Endothelial cell of umbilical vein (primary cell): ENCODE measurements at regions not wholly inside any gene's neighbourhood (a gene's known extent, or its start where the extent isn't known, plus 50 kb on each side); places are given as distances from the start of the nearest gene placed in this dataset.

ENCODE experiments used
- BruUV-seq: library from RNA; stranded (reverse); fragments of 400-500 nt; replicated peaks from 2 replicates; lab custom pipeline; 2021; lab: Mats Ljungman, UMichigan
- CTCF ChIA-PET: fragments of 300-600, 350-600 bp; sonication (Branson Sonifier 250); formaldehyde crosslinking; loops from one replicate; lab custom pipeline; 2021; ENCODE audit warnings: antibody characterized with exemption, inconsistent platforms; lab: Charles Lee
- POLR2A ChIA-PET: fragments of 300-600, 350-600 bp; sonication (Branson Sonifier 250); formaldehyde crosslinking; loops from one replicate; lab custom pipeline; 2021; ENCODE audit warnings: antibody characterized with exemption, inconsistent platforms; lab: Charles Lee
- DNase-seq: peaks from one replicate; pipeline ENCODE4 v3.0.0-alpha.2; 2011; ENCODE audit warnings: low read depth, low spot score
- FAIRE-seq: peaks from 2 replicates; lab custom pipeline; 2011; peaks lifted over from hg19 to GRCh38; lab: Jason Lieb, UNC
- H2AFZ ChIP-seq: 2 replicates; pipeline ENCODE4 v1.6.0; 2012; ENCODE audit warnings: low read depth, low read length, control low read depth, inconsistent platforms
- H3K27ac ChIP-seq: 2 replicates; pipeline ENCODE4 v1.5.1; 2011; ENCODE audit warnings: low read depth, mild to moderate bottlenecking, control low read depth, low read length, moderate library complexity; ENCODE audit not compliant: insufficient read depth
- H3K27me3 ChIP-seq, 2 experiments: 2 replicates each; pipeline versions ENCODE4 v1.6.0 to v1.6.1; 2011; ENCODE audit warnings: low read length in 2 of 2, mixed read lengths in 1 of 2; ENCODE audit not compliant: control insufficient read depth in 2 of 2, insufficient read depth in 2 of 2
- H3K36me3 ChIP-seq, 2 experiments: 2 replicates in 1 of 2; 3 replicates in 1 of 2; pipeline ENCODE4 v1.5.1; 2011; ENCODE audit warnings: low read length in 2 of 2, mild to moderate bottlenecking in 1 of 2, moderate library complexity in 1 of 2; ENCODE audit not compliant: control insufficient read depth in 2 of 2, insufficient read depth in 2 of 2; ENCODE audit errors: extremely low read depth in 1 of 2
- H3K4me1 ChIP-seq: 3 replicates; pipeline ENCODE4 v1.5.1; 2011; ENCODE audit warnings: mild to moderate bottlenecking, low read length; ENCODE audit not compliant: control insufficient read depth, insufficient read depth; ENCODE audit errors: extremely low read depth
- H3K4me2 ChIP-seq: 2 replicates; pipeline ENCODE4 v1.6.1; 2011; ENCODE audit warnings: low read length, control low read depth, mixed read lengths; ENCODE audit not compliant: insufficient read depth
- H3K4me3 ChIP-seq, 3 experiments: fragments of 200-600 bp in 1 of 3; sonication (generic), shearing (Covaris generic) in 1 of 3; replicated peaks in 1 of 3; 2 replicates each; pipeline ENCODE4 v1.5.1; 2011 to 2016; ENCODE audit warnings: control low read depth in 3 of 3, low read length in 3 of 3, mild to moderate bottlenecking in 2 of 3, inconsistent platforms in 1 of 3, low read depth in 1 of 3, moderate library complexity in 1 of 3; ENCODE audit not compliant: insufficient read depth in 1 of 3
- H3K79me2 ChIP-seq: 2 replicates; pipeline ENCODE4 v1.6.0; 2012; ENCODE audit warnings: low read length, inconsistent platforms; ENCODE audit not compliant: control insufficient read depth, insufficient read depth
- H3K9ac ChIP-seq: replicated peaks from 2 replicates; pipeline ENCODE3; 2011; ENCODE audit warnings: low read length, control low read depth; ENCODE audit not compliant: insufficient read depth; ENCODE audit errors: extremely low read depth
- H3K9me1 ChIP-seq: replicated peaks from 3 replicates; pipeline ENCODE4 v1.6.0; 2011; ENCODE audit warnings: mild to moderate bottlenecking, low read length; ENCODE audit not compliant: control insufficient read depth, insufficient read depth; ENCODE audit errors: extremely low read depth
- H3K9me3 ChIP-seq: replicated peaks from 2 replicates; pipeline ENCODE4 v1.5.1; 2012; ENCODE audit warnings: low read length, inconsistent platforms; ENCODE audit not compliant: control insufficient read depth, insufficient read depth
- H4K20me1 ChIP-seq: replicated peaks from 2 replicates; pipeline ENCODE3; 2011; ENCODE audit warnings: mild to moderate bottlenecking, low read length; ENCODE audit not compliant: control insufficient read depth, insufficient read depth; ENCODE audit errors: extremely low read depth
- EZH2 ChIP-seq: IDR thresholded peaks from 2 replicates; pipeline ENCODE4 v1.6.1; 2012; ENCODE audit warnings: borderline replicate concordance, low read depth, mild to moderate bottlenecking, moderate library complexity, low read length, inconsistent platforms; ENCODE audit not compliant: severe bottlenecking
- FOS ChIP-seq: IDR thresholded peaks from 2 replicates; pipeline ENCODE4 v1.6.1; 2011; ENCODE audit warnings: mild to moderate bottlenecking, low read length, moderate library complexity, borderline replicate concordance; ENCODE audit not compliant: insufficient read depth
- GATA2 ChIP-seq: IDR thresholded peaks from 2 replicates; pipeline ENCODE4 v1.7.0; 2011; ENCODE audit warnings: low read depth, mild to moderate bottlenecking, moderate library complexity, mixed read lengths, low read length; ENCODE audit not compliant: insufficient read length, insufficient read depth
- JUN ChIP-seq: IDR thresholded peaks from 2 replicates; pipeline ENCODE4 v1.6.1; 2011; ENCODE audit warnings: borderline replicate concordance, low read depth; ENCODE audit not compliant: insufficient read length, insufficient read depth
- MYC ChIP-seq: IDR thresholded peaks from one replicate; pipeline ENCODE4 v1.6.1; 2011; ENCODE audit warnings: mild to moderate bottlenecking, low read depth, low read length
- POLR2A ChIP-seq: IDR thresholded peaks from 2 replicates; pipeline ENCODE4 v1.6.1; 2012; ENCODE audit warnings: low read depth, mild to moderate bottlenecking, control low read depth, low read length
- POLR2AphosphoS5 ChIP-seq: IDR thresholded peaks from 2 replicates; pipeline ENCODE4 v1.6.1; 2012; ENCODE audit warnings: low read depth, mild to moderate bottlenecking, control low read depth, low read length, moderate library complexity; ENCODE audit not compliant: insufficient read depth
- dilution Hi-C: fragments of 300-500 bp; cut with MboI; formaldehyde crosslinking; loops from one replicate; pipeline ENCODE4 v1.15.0; 2019; ENCODE audit warnings: low sequenced_read_pairs; ENCODE audit not compliant: extremely low pct_ligation_motif_present
- intact Hi-C: fragments of 100-400 bp; cut with micrococcal nuclease; formaldehyde crosslinking; loops from one replicate; pipeline ENCODE4 v1.10.0; 2022
- TF ChIP-seq, protein P1 (sequence below): IDR thresholded peaks from 2 replicates; pipeline ENCODE4 v1.6.1; 2011; ENCODE audit not compliant: insufficient read depth, insufficient read length
- TF ChIP-seq, protein P2 (sequence below), 2 donors: IDR thresholded peaks; 1 replicate in 1 of 2; 2 replicates in 1 of 2; pipeline ENCODE4 v1.5.1; 2011; ENCODE audit warnings: low read length in 2 of 2, mild to moderate bottlenecking in 2 of 2, moderate library complexity in 2 of 2, control low read depth in 1 of 2, inconsistent platforms in 1 of 2, low read depth in 1 of 2; ENCODE audit not compliant: insufficient read depth in 1 of 2; ENCODE audit errors: extremely low read depth in 1 of 2

DNA sequence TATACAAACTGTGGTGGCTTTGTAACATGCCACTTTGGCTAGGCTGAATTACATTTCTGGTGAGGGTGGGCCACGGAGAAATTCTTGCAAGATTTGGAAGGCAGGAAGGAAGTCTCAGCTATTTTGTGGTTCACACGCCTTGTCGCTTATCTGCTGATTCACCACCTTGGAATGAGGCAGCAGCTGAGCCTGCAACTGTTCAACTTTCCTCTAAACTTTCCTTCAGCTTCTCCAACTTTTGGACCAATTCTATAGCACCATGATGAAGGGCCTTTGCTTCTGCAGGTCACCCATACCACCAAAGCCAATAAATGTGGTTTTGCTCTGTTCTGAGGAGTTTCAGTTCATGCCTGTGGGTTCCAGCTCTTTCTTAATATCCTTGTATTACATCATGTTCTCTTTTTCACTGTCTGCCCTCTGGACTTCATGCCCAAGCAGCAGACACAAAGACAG, 337.6 kb upstream of the SNX7 start:
- Histone ChIP-seq H3K27ac (peak overlapping the region; percentile 97), H3K36me3 (no peaks in the 10 kb centered on the region), H3K9me3 (no peaks in the 10 kb centered on the region), H3K27me3 (no peaks in the 10 kb centered on the region), H3K9ac (peak overlapping the region; percentile 86), H3K4me2 (peak overlapping the region; percentile 89), H4K20me1 (no peaks in the 10 kb centered on the region), H3K4me1 (peaks cover 72% of the 10 kb centered on the region), H3K79me2 (no peaks in the 10 kb centered on the region), H3K4me3 (peak overlapping the region in 1 of 3 experiments; percentile 26), H2AFZ (no peak overlapping the region), H3K9me1 (no peaks in the 10 kb centered on the region)
- TF ChIP-seq POLR2AphosphoS5 (peak; percentile 95), GATA2 (peak; percentile 86), FOS (peak; percentile 91), EZH2 (no peak), POLR2A (peak; percentile 80), JUN (peak; percentile 95), MYC (peak; percentile 34)
- TF ChIP-seq, protein P1, sequence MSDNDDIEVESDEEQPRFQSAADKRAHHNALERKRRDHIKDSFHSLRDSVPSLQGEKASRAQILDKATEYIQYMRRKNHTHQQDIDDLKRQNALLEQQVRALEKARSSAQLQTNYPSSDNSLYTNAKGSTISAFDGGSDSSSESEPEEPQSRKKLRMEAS: no peak
- TF ChIP-seq, protein P2, sequence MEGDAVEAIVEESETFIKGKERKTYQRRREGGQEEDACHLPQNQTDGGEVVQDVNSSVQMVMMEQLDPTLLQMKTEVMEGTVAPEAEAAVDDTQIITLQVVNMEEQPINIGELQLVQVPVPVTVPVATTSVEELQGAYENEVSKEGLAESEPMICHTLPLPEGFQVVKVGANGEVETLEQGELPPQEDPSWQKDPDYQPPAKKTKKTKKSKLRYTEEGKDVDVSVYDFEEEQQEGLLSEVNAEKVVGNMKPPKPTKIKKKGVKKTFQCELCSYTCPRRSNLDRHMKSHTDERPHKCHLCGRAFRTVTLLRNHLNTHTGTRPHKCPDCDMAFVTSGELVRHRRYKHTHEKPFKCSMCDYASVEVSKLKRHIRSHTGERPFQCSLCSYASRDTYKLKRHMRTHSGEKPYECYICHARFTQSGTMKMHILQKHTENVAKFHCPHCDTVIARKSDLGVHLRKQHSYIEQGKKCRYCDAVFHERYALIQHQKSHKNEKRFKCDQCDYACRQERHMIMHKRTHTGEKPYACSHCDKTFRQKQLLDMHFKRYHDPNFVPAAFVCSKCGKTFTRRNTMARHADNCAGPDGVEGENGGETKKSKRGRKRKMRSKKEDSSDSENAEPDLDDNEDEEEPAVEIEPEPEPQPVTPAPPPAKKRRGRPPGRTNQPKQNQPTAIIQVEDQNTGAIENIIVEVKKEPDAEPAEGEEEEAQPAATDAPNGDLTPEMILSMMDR (IDR thresholded peaks at IDR 0.05; ENCODE audit: extremely low read depth in 1 of 2, insufficient read depth in 1 of 2, low read depth in 1 of 2, low read length in 2 of 2): no peak
- POLR2A ChIA-PET: interaction anchor here (0.7 to 1.7 kb wide), 2 partner anchors 114 to 237 kb away, joined by 3 to 6 read pairs; no protein-coding TSS in a partner anchor
- FAIRE-seq (peak; percentile 97), DNase-seq (peak; percentile 86)
- CTCF ChIA-PET: interaction anchor here (0.9 to 3.9 kb wide), 6 partner anchors 9 to 268 kb away, joined by 3 to 20 read pairs (median 3); no protein-coding TSS in a partner anchor
- dilution Hi-C loops (no loop called here), intact Hi-C loops (loop anchor here (1.0 kb wide), 8 partner anchors 9 to 271 kb away; no protein-coding TSS in a partner anchor)
- no TSS peak for BruUV-seq
